Small intestine (tissue), 7 donors: ENCODE measurements at regions not wholly inside any gene's neighbourhood (a gene's known extent, or its start where the extent isn't known, plus 50 kb on each side); places are given as distances from the start of the nearest gene placed in this dataset.
A peak's percentile ranks its signal among the peaks of the same experiment; 100 is the strongest.

Experiments used
- DNase-seq, 2 donors: peaks; one replicate each; pipeline versions ENCODE4 v3.0.0 to v3.0.0-alpha.2; 2013
- FAIRE-seq: peaks from 2 replicates; lab custom pipeline; 2012; peaks lifted over from hg19 to GRCh38; lab: Jason Lieb, UNC
- H3K27ac ChIP-seq, 3 donors: one replicate each; pipeline ENCODE4 v1.5.1; 2013; ENCODE audit warnings: low read length in 2 of 3, mild to moderate bottlenecking in 2 of 3, control low read depth in 1 of 3, inconsistent platforms in 1 of 3, low read depth in 1 of 3, moderate library complexity in 1 of 3
- H3K27me3 ChIP-seq, 3 donors: one replicate each; pipeline ENCODE4 v1.6.1; 2013; ENCODE audit warnings: low read length in 3 of 3, inconsistent platforms in 1 of 3; ENCODE audit not compliant: control insufficient read depth in 3 of 3, insufficient read depth in 3 of 3
- H3K36me3 ChIP-seq, 3 donors: one replicate each; pipeline ENCODE4 v1.6.1; 2013; ENCODE audit warnings: low read length in 3 of 3, inconsistent platforms in 1 of 3, low read depth in 1 of 3, mild to moderate bottlenecking in 1 of 3, moderate library complexity in 1 of 3; ENCODE audit not compliant: control insufficient read depth in 3 of 3, insufficient read depth in 2 of 3
- H3K4me1 ChIP-seq, 3 donors: one replicate each; pipeline ENCODE4 v1.6.1; 2013; ENCODE audit warnings: low read length in 2 of 3, inconsistent platforms in 1 of 3, low read depth in 1 of 3, mild to moderate bottlenecking in 1 of 3, moderate library complexity in 1 of 3; ENCODE audit not compliant: control insufficient read depth in 3 of 3, insufficient read depth in 2 of 3
- H3K4me3 ChIP-seq, 3 donors: one replicate each; pipeline ENCODE4 v1.5.1; 2013; ENCODE audit warnings: low read length in 3 of 3, control low read depth in 1 of 3, inconsistent platforms in 1 of 3, low read depth in 1 of 3, mild to moderate bottlenecking in 1 of 3, moderate library complexity in 1 of 3
- H3K9me3 ChIP-seq, 2 donors: one replicate each; pipeline ENCODE4 v1.6.1; 2013; ENCODE audit warnings: low read depth in 1 of 2, low read length in 1 of 2; ENCODE audit not compliant: control insufficient read depth in 2 of 2, insufficient read depth in 1 of 2
- WGBS, 3 donors: extraction: QIAGEN DNeasy Blood & Tissue Kit; methylation state at CpG; one replicate each; pipeline ENCODE4 v1.1.7; 2013; 5-methylcytosine and 5-hydroxymethylcytosine counted together
- donor health status: healthy with polysubstance abuse.
- donor health status: control.
- donor health status: control.
- donor health status: Bipolar disorder and iron deficiency.
- donor health status: healthy.

GRCh38 chr6:144736763-144737162 is 451.6 kb downstream of the UTRN start:
- 94 to 97% (median 94%) methylated on average over 6 of the region's 6 CpGs for WGBS, 3 donors
- H3K36me3 ChIP-seq = peaks cover 0 to 13% (median 2%) of the 10 kb centered on the region in 3 donors
- H3K27ac ChIP-seq = no peak overlapping the region
- no peak overlapping the region for H3K4me3 ChIP-seq
- no peaks in the 10 kb centered on the region for H3K9me3 ChIP-seq
- no peak for DNase-seq
- no peaks in the 10 kb centered on the region for H3K4me1 ChIP-seq
- no peak for FAIRE-seq
- no peaks in the 10 kb centered on the region for H3K27me3 ChIP-seq

- H3K36me3 ChIP-seq = peaks cover 0 to 8% (median 2%) of the 10 kb centered on the region in 3 donors
- no peak for DNase-seq
- no peaks in the 10 kb centered on the region for H3K4me1 ChIP-seq
- H3K4me3 ChIP-seq = no peak overlapping the region
- H3K27ac ChIP-seq = no peak overlapping the region
- FAIRE-seq = no peak
- no peaks in the 10 kb centered on the region for H3K27me3 ChIP-seq
- no peaks in the 10 kb centered on the region for H3K9me3 ChIP-seq
- 85 to 93% (median 90%) methylated on average over 4 of the region's 4 CpGs for whole genome bisulfite sequencing, 3 donors
These were observed 452.9 kb downstream of the UTRN start for GRCh38 chr6:144737998-144738397.

GRCh38 chr6:144739873-144740272 is 454.7 kb downstream of the UTRN start:
- FAIRE-seq = no peak
- no peak overlapping the region for H3K4me3 ChIP-seq
- no peaks in the 10 kb centered on the region for H3K9me3 ChIP-seq

GRCh38 chr6:144741659-144742058 is 456.5 kb downstream of the UTRN start:
- peaks cover 0 to 2% (median 0%) of the 10 kb centered on the region in 3 donors for H3K36me3 ChIP-seq
- DNase-seq = no peak
- 93 to 95% (median 94%) methylated on average over 3 of the region's 3 CpGs for WGBS, 3 donors
- no peak overlapping the region for H3K27ac ChIP-seq
- no peaks in the 10 kb centered on the region for H3K9me3 ChIP-seq
- H3K4me3 ChIP-seq = no peak overlapping the region
- H3K27me3 ChIP-seq = no peaks in the 10 kb centered on the region
- peaks cover 0 to 9% (median 3%) of the 10 kb centered on the region in 3 donors for H3K4me1 ChIP-seq
- no peak for FAIRE-seq

More at GRCh38 chr6:144739873-144740272, 454.7 kb downstream of the UTRN start:
- WGBS, 3 donors = 94 to 100% (median 100%) methylated on average over 1 of the region's 1 CpG
- H3K27ac ChIP-seq = no peak overlapping the region
- H3K36me3 ChIP-seq = peaks cover 0 to 8% (median 0%) of the 10 kb centered on the region in 3 donors
- DNase-seq = no peak
- H3K4me1 ChIP-seq = peaks cover 0 to 5% (median 2%) of the 10 kb centered on the region in 3 donors
- no peaks in the 10 kb centered on the region for H3K27me3 ChIP-seq

GRCh38 chr6:144742779-144743178 is 457.6 kb downstream of the UTRN start:
- Histone ChIP-seq H3K4me3 (no peak overlapping the region), H3K36me3 (no peaks in the 10 kb centered on the region), H3K9me3 (no peaks in the 10 kb centered on the region), H3K27me3 (no peaks in the 10 kb centered on the region), H3K27ac (no peak overlapping the region), H3K4me1 (peaks cover 0 to 9% (median 3%) of the 10 kb centered on the region in 3 donors)
- WGBS, 3 donors = 90 to 93% (median 91%) methylated on average over 2 of the region's 2 CpGs
- no peak for FAIRE-seq
- DNase-seq = no peak

- peaks cover 0 to 5% (median 0%) of the 10 kb centered on the region in 3 donors for H3K36me3 ChIP-seq
- 24 to 69% (median 39%) methylated on average over 3 of the region's 3 CpGs for WGBS, 3 donors
- no peaks in the 10 kb centered on the region for H3K9me3 ChIP-seq
- FAIRE-seq (no peak), DNase-seq (peak; percentile 39 to 66)
- peaks cover 0 to 9% (median 3%) of the 10 kb centered on the region in 3 donors for H3K4me1 ChIP-seq
- H3K4me3 ChIP-seq = no peak overlapping the region
- H3K27me3 ChIP-seq = no peaks in the 10 kb centered on the region
- no peak overlapping the region for H3K27ac ChIP-seq
These were observed 459.6 kb downstream of the UTRN start for GRCh38 chr6:144744720-144745119.

GRCh38 chr6:144745439-144745838 is 460.3 kb downstream of the UTRN start:
- no peak overlapping the region for H3K27ac ChIP-seq
- peaks cover 0 to 5% (median 0%) of the 10 kb centered on the region in 3 donors for H3K36me3 ChIP-seq
- DNase-seq = peak in 1 of 2 donors; percentile 7
- no peaks in the 10 kb centered on the region for H3K9me3 ChIP-seq
- WGBS, 3 donors = 9 to 37% (median 23%) methylated on average over 3 of the region's 3 CpGs
- peaks cover 0 to 9% (median 3%) of the 10 kb centered on the region in 3 donors for H3K4me1 ChIP-seq
- no peak overlapping the region for H3K4me3 ChIP-seq
- FAIRE-seq = no peak
- H3K27me3 ChIP-seq = no peaks in the 10 kb centered on the region

- H3K9me3 ChIP-seq = no peaks in the 10 kb centered on the region
- no peak overlapping the region for H3K4me3 ChIP-seq
- FAIRE-seq (no peak), DNase-seq (no peak)
- 54 to 72% (median 70%) methylated on average over 1 of the region's 1 CpG for WGBS, 3 donors
- H3K27me3 ChIP-seq = no peaks in the 10 kb centered on the region
- peaks cover 0 to 5% (median 0%) of the 10 kb centered on the region in 3 donors for H3K36me3 ChIP-seq
- H3K27ac ChIP-seq = no peak overlapping the region
- peaks cover 0 to 9% (median 3%) of the 10 kb centered on the region in 3 donors for H3K4me1 ChIP-seq
These were observed 461.9 kb downstream of the UTRN start for GRCh38 chr6:144746902-144747469.
